GM12872 (cell line): ENCODE measurements at regions not wholly inside any gene's neighbourhood (a gene's known extent, or its start where the extent isn't known, plus 50 kb on each side); places are given as distances from the start of the nearest gene placed in this dataset.

Source experiments
- CTCF ChIP-seq: IDR thresholded peaks from 3 replicates; pipeline ENCODE4 v1.5.1; 2011; ENCODE audit warnings: low read depth, mild to moderate bottlenecking, low read length, moderate library complexity; ENCODE audit not compliant: insufficient read depth

GRCh38 chr22:47284360-47284759, 521.9 kb downstream of the TBC1D22A start:
- no peak for TF ChIP-seq CTCF

GRCh38 chr22:47283616-47284270, 521.3 kb downstream of the TBC1D22A start:
- no peak for TF ChIP-seq CTCF

DNA sequence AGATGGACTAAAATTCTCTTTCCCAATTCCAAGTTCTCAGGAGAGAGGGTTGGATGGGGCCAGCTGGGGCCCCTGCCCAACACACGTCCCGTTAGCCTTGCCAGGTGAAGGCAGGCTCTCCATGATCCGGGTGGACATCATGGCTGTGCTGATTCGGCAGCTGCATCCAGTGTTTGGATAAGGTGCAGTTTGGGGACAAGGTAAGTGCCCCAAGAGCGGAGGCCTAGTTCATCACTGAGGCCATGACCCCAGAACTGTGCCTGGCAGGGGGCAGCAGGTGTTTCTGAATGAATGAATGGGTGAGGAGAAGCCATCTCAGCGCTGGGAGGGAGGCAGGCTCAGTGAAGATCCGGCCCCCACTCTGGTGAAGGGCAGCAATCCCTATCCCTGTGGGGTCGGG, 520.4 kb downstream of the TBC1D22A start:
- no peak for TF ChIP-seq CTCF

GRCh38 chr22:47282366-47282765, 519.9 kb downstream of the TBC1D22A start:
- no peak for TF ChIP-seq CTCF

DNA sequence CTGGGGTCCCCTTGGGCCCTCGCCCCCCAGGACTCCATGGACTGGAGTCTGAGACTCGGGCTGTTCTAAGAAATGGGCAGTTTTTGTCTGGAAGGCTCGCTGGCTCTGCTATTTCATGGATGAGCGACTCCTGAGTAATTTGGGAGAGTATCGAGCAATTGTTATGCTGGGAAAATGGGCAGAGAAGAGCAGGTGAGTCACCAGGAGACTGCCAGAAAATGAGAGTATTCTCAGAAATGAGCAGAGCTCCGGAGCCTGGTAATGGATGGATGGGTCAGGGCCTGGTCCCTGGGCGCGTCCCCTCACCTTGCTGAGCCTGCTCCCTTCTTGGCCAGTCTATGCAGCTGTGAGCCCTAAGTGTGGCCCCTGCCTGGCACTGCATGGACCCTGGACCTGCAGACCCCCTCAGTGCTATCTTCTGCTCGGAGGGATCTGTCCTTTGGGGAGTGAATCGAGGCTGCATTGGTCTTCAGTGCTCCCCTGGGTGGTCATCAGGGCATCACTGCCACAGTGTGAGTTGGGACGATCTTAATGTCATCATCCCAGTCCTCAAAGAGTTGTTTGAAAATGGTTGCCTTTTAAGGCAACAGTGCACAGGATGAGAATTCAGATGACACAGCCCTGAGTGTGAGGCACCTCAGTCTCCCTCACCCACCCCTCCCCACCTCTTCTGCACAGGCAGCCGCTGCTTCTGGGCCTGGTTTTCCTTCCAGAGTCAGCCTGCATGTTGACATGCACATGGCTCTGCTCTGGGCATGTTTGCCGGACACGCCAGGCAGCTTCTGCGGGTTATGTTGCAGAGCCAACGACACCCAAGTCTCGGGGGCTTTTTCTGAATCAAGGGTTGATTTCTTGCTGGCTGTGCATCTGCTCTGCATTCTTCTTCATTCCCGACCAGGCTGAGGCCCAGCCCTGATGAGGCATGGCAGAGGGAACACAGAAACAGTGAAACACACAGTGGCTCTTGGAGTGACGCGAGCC, 519.0 kb downstream of the TBC1D22A start:
- no peak for TF ChIP-seq CTCF

- TF ChIP-seq CTCF: no peak
Observed at GRCh38 chr22:47280301-47280700, 517.9 kb downstream of the TBC1D22A start.

GRCh38 chr22:47279746-47280145, 517.3 kb downstream of the TBC1D22A start:
- TF ChIP-seq CTCF: no peak
